HepG2 (cell line): ENCODE measurements at regions not wholly inside any gene's neighbourhood (a gene's known extent, or its start where the extent isn't known, plus 50 kb on each side); places are given as distances from the start of the nearest gene placed in this dataset.

ENCODE experiments used
- ATAC-seq: fragments of 200-7000 bp; cut with Tn5 transposase; 3 replicates; pipeline ENCODE4 v1.9.1; 2020; ENCODE audit warnings: mild to moderate bottlenecking, moderate library complexity
- BruUV-seq: library from RNA; stranded (reverse); fragments of 400-500 nt; replicated peaks from 2 replicates; lab custom pipeline; 2021; lab: Mats Ljungman, UMichigan
- CTCF ChIA-PET: fragments of 300-600 bp; formaldehyde crosslinking; extraction: SDS; loops from one replicate; lab custom pipeline; 2021; ENCODE audit warnings: low total read pairs, inconsistent platforms, low intra/inter-chr PET ratio; lab: Yijun Ruan, JAX
- POLR2A ChIA-PET: fragments of 350-600 bp; sonication (Branson Sonifier 250); formaldehyde crosslinking; loops from one replicate; lab custom pipeline; 2020; ENCODE audit warnings: antibody characterized with exemption, inconsistent platforms; lab: Yijun Ruan, JAX
- DNase-seq: peaks from one replicate; pipeline ENCODE4 v3.0.0-alpha.2; 2015; ENCODE audit warnings: low spot score
- FAIRE-seq: peaks from 3 replicates; lab custom pipeline; 2011; peaks lifted over from hg19 to GRCh38; lab: Jason Lieb, UNC
- H2AFZ ChIP-seq: one replicate; pipeline ENCODE4 v1.6.1; 2011; ENCODE audit warnings: low read length, inconsistent platforms
- H3K27ac ChIP-seq: fragments of 300-600 bp; 3 replicates; pipeline ENCODE4 v1.8.0; 2011; ENCODE audit warnings: mixed run types, mild to moderate bottlenecking, mixed read lengths, low read length, inconsistent platforms; ENCODE audit not compliant: insufficient read depth; ENCODE audit errors: extremely low read length
- H3K27me3 ChIP-seq, 2 experiments: fragments of 200-600 bp in 1 of 2; 2 replicates in 1 of 2; 3 replicates in 1 of 2; pipeline versions ENCODE4 v1.6.0 to v1.8.0; 2011; ENCODE audit warnings: low read length in 2 of 2, mild to moderate bottlenecking in 2 of 2, moderate library complexity in 2 of 2, inconsistent platforms in 1 of 2; ENCODE audit not compliant: insufficient read depth in 2 of 2, control insufficient read depth in 1 of 2
- H3K36me3 ChIP-seq, 2 experiments: fragments of 200-600 bp in 1 of 2; replicated peaks in 1 of 2; 2 replicates in 1 of 2; 3 replicates in 1 of 2; pipeline versions ENCODE4 v1.5.1 to v1.8.0; 2011; ENCODE audit warnings: low read length in 2 of 2, inconsistent platforms in 1 of 2; ENCODE audit not compliant: insufficient read depth in 2 of 2, control insufficient read depth in 1 of 2
- H3K4me1 ChIP-seq: 2 replicates; pipeline ENCODE4 v1.5.1; 2012; ENCODE audit warnings: low read length, inconsistent platforms; ENCODE audit not compliant: insufficient read depth
- H3K4me2 ChIP-seq: 2 replicates; pipeline ENCODE4 v1.6.0; 2011; ENCODE audit warnings: low read depth, low read length, inconsistent platforms
- H3K4me3 ChIP-seq, 3 experiments: fragments of 200-600 bp in 1 of 3; sonication (generic), shearing (Covaris generic) in 1 of 3; replicated peaks in 1 of 3; 2 replicates each; pipeline ENCODE4 v1.5.1; 2011 to 2016; ENCODE audit warnings: low read length in 3 of 3, inconsistent platforms in 2 of 3, low read depth in 2 of 3, mild to moderate bottlenecking in 2 of 3, control low read depth in 1 of 3, mixed read lengths in 1 of 3; ENCODE audit not compliant: insufficient read depth in 1 of 3
- H3K79me2 ChIP-seq: one replicate; pipeline ENCODE4 v1.6.1; 2011; ENCODE audit warnings: low read length, inconsistent platforms; ENCODE audit not compliant: insufficient read depth
- H3K9ac ChIP-seq: 2 replicates; pipeline ENCODE4 v1.6.0; 2011; ENCODE audit warnings: mild to moderate bottlenecking, low read depth, low read length, inconsistent platforms; ENCODE audit not compliant: insufficient read depth
- H3K9me3 ChIP-seq: 2 replicates; pipeline ENCODE4 v1.5.1; 2012; ENCODE audit warnings: mild to moderate bottlenecking, low read length
- H4K20me1 ChIP-seq: 2 replicates; pipeline ENCODE4 v1.6.0; 2011; ENCODE audit warnings: inconsistent platforms, mild to moderate bottlenecking, low read length, moderate library complexity; ENCODE audit not compliant: insufficient read depth
- CEBPB ChIP-seq: IDR thresholded peaks from 2 replicates; pipeline ENCODE4 v1.6.1; 2011; ENCODE audit warnings: low read depth, low read length, improper control_type of control experiment, borderline replicate concordance
- HIVEP1 ChIP-seq: sonication (generic); formaldehyde crosslinking; IDR thresholded peaks from 2 replicates; pipeline ENCODE4 v1.4.0; 2020; ENCODE audit warnings: mild to moderate bottlenecking, missing genetic modification reagents
- HNF4A ChIP-seq: sonication (generic); formaldehyde crosslinking; IDR thresholded peaks from 2 replicates; pipeline ENCODE4 v1.4.0; 2020; ENCODE audit warnings: missing genetic modification reagents
- JUN ChIP-seq: sonication (generic); formaldehyde crosslinking; IDR thresholded peaks from 2 replicates; pipeline ENCODE4 v1.4.0; 2020; ENCODE audit warnings: mild to moderate bottlenecking, missing genetic modification reagents
- KMT2A ChIP-seq: sonication (generic); formaldehyde crosslinking; IDR thresholded peaks from 2 replicates; pipeline ENCODE4 v1.4.0; 2020; ENCODE audit warnings: missing genetic modification reagents
- PBX3 ChIP-seq: sonication (generic); formaldehyde crosslinking; IDR thresholded peaks from 2 replicates; pipeline ENCODE4 v1.8.1; 2023; ENCODE audit warnings: missing genetic modification reagents, inconsistent platforms, borderline replicate concordance
- SIX1 ChIP-seq: sonication (generic); formaldehyde crosslinking; IDR thresholded peaks from 2 replicates; pipeline ENCODE4 v1.4.0; 2020; ENCODE audit warnings: missing genetic modification reagents, borderline replicate concordance
- SKI ChIP-seq: fragments of 450-650 bp; IDR thresholded peaks from one replicate; pipeline ENCODE4 v1.6.1; 2018; ENCODE audit warnings: mild to moderate bottlenecking; ENCODE audit not compliant: partially characterized antibody
- SMAD9 ChIP-seq: sonication (generic); formaldehyde crosslinking; IDR thresholded peaks from 2 replicates; pipeline ENCODE4 v1.5.1; 2020; ENCODE audit warnings: mild to moderate bottlenecking, missing genetic modification reagents
- ZBTB3 ChIP-seq: sonication (generic); formaldehyde crosslinking; IDR thresholded peaks from 2 replicates; pipeline ENCODE4 v1.4.0; 2020; ENCODE audit warnings: low read depth, mild to moderate bottlenecking, moderate library complexity, missing genetic modification reagents, borderline replicate concordance
- ZIK1 ChIP-seq: sonication (generic); formaldehyde crosslinking; IDR thresholded peaks from 2 replicates; pipeline ENCODE4 v1.5.0; 2020; ENCODE audit warnings: mild to moderate bottlenecking, low read depth, missing genetic modification reagents, borderline replicate concordance
- ZNF17 ChIP-seq: sonication (generic); formaldehyde crosslinking; IDR thresholded peaks from 2 replicates; pipeline ENCODE4 v1.5.0; 2020; ENCODE audit warnings: mild to moderate bottlenecking, missing genetic modification reagents
- ZNF24 ChIP-seq: fragments of 450-650 bp; IDR thresholded peaks from 2 replicates; pipeline ENCODE4 v1.6.1; 2017; ENCODE audit warnings: antibody characterized with exemption, mild to moderate bottlenecking
- ZSCAN25 ChIP-seq: sonication (generic); formaldehyde crosslinking; IDR thresholded peaks from 2 replicates; pipeline ENCODE4 v1.8.0; 2022; ENCODE audit warnings: mild to moderate bottlenecking, missing genetic modification reagents
- ZSCAN31 ChIP-seq: sonication (generic); formaldehyde crosslinking; IDR thresholded peaks from 2 replicates; pipeline ENCODE4 v1.5.0; 2020; ENCODE audit warnings: low read depth, mild to moderate bottlenecking, missing genetic modification reagents
- WGBS: methylation state at CpG from one replicate; pipeline ENCODE4 v1.1.6; 2017; ENCODE audit warnings: low lambda C conversion rate; 5-methylcytosine and 5-hydroxymethylcytosine counted together
- in situ Hi-C: cut with HindIII; loops from 2 replicates; pipeline ENCODE4 v1.10.0; 2017; ENCODE audit warnings: low pct_unique_long_range_greater_than_20kb; ENCODE audit not compliant: extremely low pct_ligation_motif_present
- intact Hi-C: fragments of 100-400 bp; cut with micrococcal nuclease; formaldehyde crosslinking; loops from one replicate; pipeline ENCODE4 v1.10.0; 2022; ENCODE audit not compliant: unreplicated experiment

- Histone ChIP-seq H3K9ac (no peak overlapping the region), H3K79me2 (no peaks in the 10 kb centered on the region), H3K27me3 (peaks cover 0 to 11% of the 10 kb centered on the region in 2 experiments; a peak in 1 of 5 replicates), H4K20me1 (no peaks in the 10 kb centered on the region), H2AFZ (no peak overlapping the region), H3K27ac (no peak overlapping the region), H3K4me1 (no peaks in the 10 kb centered on the region), H3K9me3 (no peaks in the 10 kb centered on the region), H3K4me2 (no peak overlapping the region), H3K4me3 (no peak overlapping the region), H3K36me3 (no peaks in the 10 kb centered on the region)
- in situ Hi-C loops (no loop called here), intact Hi-C loops (no loop called here)
- ChIA-PET CTCF (no interaction called here), POLR2A (no interaction called here)
- WGBS = 20% methylated on average over 1 of the region's 1 CpG
- BruUV-seq = no TSS peak
- no peak for FAIRE-seq
- no peak for DNase-seq
- TF ChIP-seq JUN (CRISPR knock-in tag) (no peak), ZSCAN25 (CRISPR knock-in tag) (no peak), SMAD9 (CRISPR knock-in tag) (no peak), ZNF17 (CRISPR knock-in tag) (no peak), SIX1 (no peak), KMT2A (CRISPR knock-in tag) (no peak), HNF4A (no peak), ZIK1 (no peak)
- no peak for ATAC-seq
Measured at GRCh38 chr1:18056545-18056944, 51.1 kb upstream of the IGSF21 start.

- TF ChIP-seq HIVEP1 (CRISPR knock-in tag) (no peak), CEBPB (0 out of 2 replicates have a peak, but pooled peaks have one; percentile 29), SKI (no peak), ZBTB3 (CRISPR knock-in tag) (no peak), PBX3 (CRISPR knock-in tag) (no peak), ZSCAN31 (CRISPR knock-in tag) (no peak), ZNF24 (no peak)
- no peaks in the 10 kb centered on the region for H3K4me1 ChIP-seq
- ChIA-PET POLR2A (no interaction called here), CTCF (no interaction called here)
- intact Hi-C loops (no loop called here), in situ Hi-C loops (no loop called here)
- H3K27ac ChIP-seq = no peak overlapping the region
- peaks cover 0 to 11% of the 10 kb centered on the region in 2 experiments; a peak in 1 of 5 replicates for H3K27me3 ChIP-seq
- H3K9ac ChIP-seq = no peak overlapping the region
- no peaks in the 10 kb centered on the region for H4K20me1 ChIP-seq
- ATAC-seq (no peak), DNase-seq (no peak), FAIRE-seq (no peak)
- 0% methylated on average over 4 of the region's 5 CpGs for WGBS
- no TSS peak for BruUV-seq
- H3K4me3 ChIP-seq = no peak overlapping the region
- H2AFZ ChIP-seq = no peak overlapping the region
- no peak overlapping the region for H3K4me2 ChIP-seq
- H3K36me3 ChIP-seq = no peaks in the 10 kb centered on the region
- no peaks in the 10 kb centered on the region for H3K9me3 ChIP-seq
- no peaks in the 10 kb centered on the region for H3K79me2 ChIP-seq
Measured at GRCh38 chr1:18057623-18058022, 50.0 kb upstream of the IGSF21 start.
